TTC549 (cell line): ENCODE measurements at regions not wholly inside any gene's neighbourhood (a gene's known extent, or its start where the extent isn't known, plus 50 kb on each side); places are given as distances from the start of the nearest gene placed in this dataset.

Source experiments
- FAIRE-seq: peaks from 2 replicates; lab custom pipeline; 2012; peaks lifted over from hg19 to GRCh38; lab: Jason Lieb, UNC

GRCh38 chr3:10764259-10765051 is 51.6 kb upstream of the SLC6A11 start:
- FAIRE-seq, result no peak

GRCh38 chr3:10766049-10766705 is 49.9 kb upstream of the SLC6A11 start:
- FAIRE-seq, result no peak
